ENCODE measurements at regions not wholly inside any gene's neighbourhood (a gene's known extent, or its start where the extent isn't known, plus 50 kb on each side); places are given as distances from the start of the nearest gene placed in this dataset.

DNA sequence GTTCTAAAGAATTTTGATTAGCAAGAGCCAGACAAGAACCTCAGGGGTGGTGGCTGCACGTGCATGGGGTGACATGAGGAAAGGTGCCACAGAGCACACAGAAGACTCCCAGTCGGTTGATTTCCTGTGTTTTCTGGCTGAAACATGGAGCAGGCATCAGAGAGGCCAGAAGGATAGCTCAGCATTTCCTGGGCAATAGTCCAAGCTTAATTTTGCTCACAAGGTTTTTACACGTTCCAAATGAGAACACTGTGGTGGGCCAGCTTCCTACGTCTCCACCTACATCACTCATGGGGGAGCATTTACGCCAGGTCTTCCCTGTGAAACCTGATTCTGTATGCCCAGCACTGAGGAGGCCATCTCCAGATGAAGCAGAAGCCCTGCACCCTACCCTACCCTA is 212.5 kb upstream of the CLNK start:
- no peak for TF ChIP-seq TCF12 (IDR thresholded peaks at IDR 0.05; ENCODE audit: low read depth, low read length)
- TF ChIP-seq, protein P1, sequence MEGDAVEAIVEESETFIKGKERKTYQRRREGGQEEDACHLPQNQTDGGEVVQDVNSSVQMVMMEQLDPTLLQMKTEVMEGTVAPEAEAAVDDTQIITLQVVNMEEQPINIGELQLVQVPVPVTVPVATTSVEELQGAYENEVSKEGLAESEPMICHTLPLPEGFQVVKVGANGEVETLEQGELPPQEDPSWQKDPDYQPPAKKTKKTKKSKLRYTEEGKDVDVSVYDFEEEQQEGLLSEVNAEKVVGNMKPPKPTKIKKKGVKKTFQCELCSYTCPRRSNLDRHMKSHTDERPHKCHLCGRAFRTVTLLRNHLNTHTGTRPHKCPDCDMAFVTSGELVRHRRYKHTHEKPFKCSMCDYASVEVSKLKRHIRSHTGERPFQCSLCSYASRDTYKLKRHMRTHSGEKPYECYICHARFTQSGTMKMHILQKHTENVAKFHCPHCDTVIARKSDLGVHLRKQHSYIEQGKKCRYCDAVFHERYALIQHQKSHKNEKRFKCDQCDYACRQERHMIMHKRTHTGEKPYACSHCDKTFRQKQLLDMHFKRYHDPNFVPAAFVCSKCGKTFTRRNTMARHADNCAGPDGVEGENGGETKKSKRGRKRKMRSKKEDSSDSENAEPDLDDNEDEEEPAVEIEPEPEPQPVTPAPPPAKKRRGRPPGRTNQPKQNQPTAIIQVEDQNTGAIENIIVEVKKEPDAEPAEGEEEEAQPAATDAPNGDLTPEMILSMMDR (IDR thresholded peaks at IDR 0.05; ENCODE audit: control extremely low read depth in 1 of 3, insufficient read depth in 1 of 3, low read depth in 1 of 3, low read length in 3 of 3): no peak
- TF ChIP-seq GABPA (IDR thresholded peaks at IDR 0.05; ENCODE audit: borderline replicate concordance, insufficient read depth, low read length): no peak
- no peak for TF ChIP-seq CHD2 (IDR thresholded peaks at IDR 0.05; ENCODE audit: low read length)

Data from H1 (cell line).